Activated CD4-positive, alpha-beta T cell treated with anti-CD3 and anti-CD28 coated beads for 1 hour (primary cell): ENCODE measurements at regions not wholly inside any gene's neighbourhood (a gene's known extent, or its start where the extent isn't known, plus 50 kb on each side); places are given as distances from the start of the nearest gene placed in this dataset.
A peak's percentile ranks its signal among the peaks of the same experiment; 100 is the strongest.
"Not testable (repeated sequence)": the region's sequence is repeated elsewhere in the genome, so short reads cannot be mapped to it uniquely, and the experiment has no call there.

Experiments used
- DNase-seq: peaks from one replicate; pipeline ENCODE4 v3.0.0-alpha.2; 2020

DNA sequence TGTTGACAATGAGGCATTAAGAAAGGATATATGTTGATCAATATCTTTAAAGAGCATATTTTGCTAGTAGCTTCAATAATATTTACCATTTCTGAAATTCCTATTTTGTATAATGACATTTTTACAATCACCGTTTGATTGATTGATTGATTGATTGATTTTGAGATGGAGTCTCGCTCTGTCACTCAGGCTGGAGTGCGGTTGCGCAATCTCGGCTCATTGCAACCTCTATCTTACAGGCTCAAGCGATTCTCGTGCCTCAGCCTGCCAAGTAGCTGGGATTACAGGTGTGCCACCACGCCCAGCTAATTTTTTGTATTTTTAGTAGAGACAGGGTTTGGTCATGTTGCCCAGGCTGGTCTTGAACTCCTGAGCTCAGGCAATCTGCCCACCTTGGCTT, 150.9 kb upstream of the TEX13D start:
- not testable (repeated sequence) for DNase-seq

DNA sequence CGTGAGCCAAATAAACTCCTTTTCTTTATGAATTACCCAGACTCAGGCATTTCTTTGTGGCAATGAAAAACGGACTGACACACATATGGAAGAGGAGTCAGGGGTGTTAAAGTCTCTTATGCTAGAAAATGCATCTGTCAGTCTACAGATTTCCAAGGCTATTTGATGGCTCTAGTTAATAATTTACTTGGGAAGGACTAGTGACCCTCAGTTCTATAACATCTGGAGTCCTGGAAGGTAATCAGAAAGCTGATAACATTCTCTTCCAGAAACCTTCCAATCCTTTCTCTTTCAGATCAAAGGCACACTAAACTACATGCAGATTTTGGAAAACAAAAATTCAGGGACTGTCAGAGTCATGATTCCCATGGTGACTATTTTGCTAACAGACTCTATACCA, 142.0 kb upstream of the TEX13D start:
- DNase-seq = no peak

DNA sequence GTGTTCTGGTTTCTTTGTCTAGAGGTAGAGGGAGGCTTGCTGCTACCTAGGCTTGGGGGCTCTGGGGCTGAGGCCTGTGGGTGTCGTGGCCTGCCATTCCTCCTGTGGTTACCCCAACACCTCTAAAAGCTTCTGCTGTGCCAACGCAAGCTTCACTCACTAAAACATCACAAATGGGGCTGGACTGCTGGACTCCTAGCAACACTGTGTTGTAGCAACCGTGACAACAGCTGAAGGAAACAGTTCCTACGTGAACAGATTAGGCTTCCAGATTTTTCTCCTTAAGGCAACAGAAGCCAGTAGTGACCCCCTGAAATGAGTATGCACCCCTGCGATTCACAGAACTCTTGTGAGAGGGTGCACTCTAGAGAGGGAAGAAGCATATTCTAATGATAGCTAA, 138.3 kb upstream of the TEX13D start:
- no peak for DNase-seq

DNA sequence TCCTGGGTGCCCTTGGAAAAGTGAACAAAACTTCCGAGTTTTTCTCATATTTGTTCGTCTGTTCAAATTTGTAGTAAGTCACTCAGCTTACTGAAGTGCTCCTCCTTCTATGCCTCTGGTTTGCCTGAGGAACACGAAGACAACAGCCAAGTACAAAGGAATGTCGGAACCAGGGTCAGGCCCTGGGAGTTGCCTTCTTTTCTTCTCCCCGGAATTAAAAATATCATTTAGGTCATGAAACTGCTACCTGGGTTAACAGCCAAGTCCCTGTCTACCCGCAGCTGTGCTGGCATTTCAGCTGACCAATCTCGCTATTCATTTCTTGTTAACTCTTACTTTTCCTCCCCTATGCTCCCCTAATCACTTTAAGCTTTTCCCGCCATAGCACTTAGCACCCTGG, 137.6 kb upstream of the TEX13D start:
- DNase-seq = no peak

DNA sequence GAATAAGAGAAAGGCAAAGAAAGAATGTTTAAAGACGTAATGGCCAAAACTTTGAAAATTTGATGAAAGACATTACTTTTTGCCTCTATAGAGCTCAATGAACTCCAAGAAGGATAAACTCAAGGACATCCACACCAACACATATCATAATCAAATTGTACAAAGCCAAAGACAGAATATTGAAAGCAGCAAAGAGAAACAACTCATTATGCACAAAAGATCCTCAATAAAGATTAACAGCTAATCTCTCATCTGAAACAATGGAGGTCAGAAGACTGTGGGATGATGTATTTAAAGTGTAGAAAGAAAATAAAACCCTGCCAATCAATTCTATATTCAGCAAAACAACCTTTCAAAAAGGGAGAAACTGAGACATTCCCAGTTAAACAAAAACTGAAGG, 129.1 kb upstream of the TEX13D start:
- DNase-seq = no peak

DNA sequence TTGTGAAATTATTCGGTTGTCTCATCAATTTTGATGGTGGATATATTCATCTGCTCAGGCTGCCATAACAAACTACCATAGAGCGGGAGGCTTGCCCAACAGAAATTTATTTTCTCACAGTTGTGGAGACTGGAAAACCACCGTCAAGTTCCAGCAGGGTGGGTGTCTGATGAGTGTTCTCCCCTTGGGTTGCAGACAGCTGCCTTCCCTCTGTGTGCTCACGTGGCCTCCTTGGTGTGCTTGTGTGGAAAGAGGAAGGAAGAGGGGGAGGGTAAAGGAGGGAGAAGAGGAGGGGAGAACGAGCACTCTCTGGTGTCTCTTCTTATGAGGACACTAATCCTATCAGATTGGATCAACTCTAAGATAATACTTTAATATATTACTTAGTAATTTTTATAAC, 123.8 kb upstream of the TEX13D start:
- no peak for DNase-seq

DNA sequence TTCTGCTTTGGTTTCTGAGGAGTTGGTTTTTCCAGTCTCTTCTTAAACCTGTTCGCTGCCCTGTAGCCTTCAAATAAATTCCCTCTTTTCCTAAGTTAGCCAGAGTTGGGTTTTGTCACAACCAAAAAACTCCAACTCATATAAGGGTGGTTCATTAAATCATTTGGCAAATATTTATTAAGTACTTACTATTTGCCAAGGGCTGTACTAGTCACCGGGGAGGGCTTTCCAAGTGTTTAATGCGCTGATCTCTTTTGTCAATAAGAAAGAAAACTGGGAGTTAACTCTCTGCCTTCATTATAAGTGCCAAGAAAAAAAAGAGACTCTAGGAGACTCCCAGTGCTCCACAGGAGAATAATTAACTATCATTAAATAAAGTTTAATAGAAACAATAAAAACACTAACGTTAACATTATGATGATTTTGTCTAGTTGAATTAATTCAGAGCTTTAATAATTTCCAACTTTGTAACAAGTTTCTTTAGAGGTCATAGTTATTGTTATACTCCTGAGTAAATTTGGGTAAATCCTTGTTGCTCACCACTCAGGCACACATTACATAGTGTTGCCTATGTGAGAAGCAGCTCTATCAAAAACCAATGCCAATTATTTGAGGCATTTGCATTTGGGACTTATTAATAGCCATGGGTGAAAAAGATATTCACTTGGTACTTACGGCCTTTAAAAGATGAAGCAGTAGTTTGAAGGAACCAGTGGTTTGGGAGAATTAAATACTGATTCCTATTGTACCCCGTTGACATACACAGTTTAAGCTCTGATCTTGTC, 122.5 kb upstream of the TEX13D start:
- no peak for DNase-seq

DNA sequence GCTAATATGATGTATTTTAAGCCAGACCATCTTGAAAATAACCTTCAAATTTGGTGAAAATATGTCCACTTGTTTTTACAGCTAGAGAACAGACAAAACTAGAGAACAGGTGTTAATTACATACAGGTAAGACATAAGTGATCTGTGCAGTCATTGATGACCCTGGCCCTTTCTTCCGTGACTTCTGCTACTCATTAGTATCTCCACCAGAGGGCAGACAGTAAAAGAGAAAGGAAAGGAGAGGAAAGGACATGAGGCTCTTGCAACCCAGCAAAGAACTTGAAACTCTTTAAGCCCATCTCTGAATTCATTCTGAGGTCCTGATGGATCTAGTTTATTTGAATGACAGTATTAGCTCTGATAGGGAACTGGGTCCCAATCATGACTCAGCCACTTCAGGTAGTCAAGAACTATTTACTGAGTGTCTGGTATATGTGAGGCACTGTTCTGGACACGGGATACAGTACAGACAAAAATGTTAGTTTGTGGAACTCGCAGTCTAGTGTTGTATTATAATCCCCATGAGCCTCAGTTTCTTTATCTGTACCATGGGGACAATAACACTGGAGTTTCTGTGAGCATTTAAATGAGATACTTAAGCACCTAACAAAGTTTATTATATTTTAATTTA, 121.0 kb upstream of the TEX13D start:
- DNase-seq = no peak

DNA sequence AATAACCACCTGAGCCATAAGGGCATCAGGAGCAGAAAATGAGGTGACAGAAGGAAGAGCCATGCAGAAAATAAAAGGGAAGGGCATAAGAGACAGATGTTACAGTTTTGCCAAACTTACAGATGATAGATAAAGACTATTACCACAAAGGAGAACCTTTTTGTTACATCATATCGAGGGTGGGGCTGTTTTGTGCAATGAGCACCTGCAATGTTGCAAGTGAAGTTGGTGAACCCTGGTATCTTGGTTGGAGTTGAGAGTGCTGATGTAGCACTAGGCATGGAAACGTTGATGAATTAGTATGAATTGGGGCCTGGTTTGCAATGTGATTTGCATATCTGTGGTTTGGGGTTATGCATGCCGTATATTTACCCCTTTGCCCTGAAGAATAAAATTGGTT, 119.8 kb upstream of the TEX13D start:
- no peak for DNase-seq

DNA sequence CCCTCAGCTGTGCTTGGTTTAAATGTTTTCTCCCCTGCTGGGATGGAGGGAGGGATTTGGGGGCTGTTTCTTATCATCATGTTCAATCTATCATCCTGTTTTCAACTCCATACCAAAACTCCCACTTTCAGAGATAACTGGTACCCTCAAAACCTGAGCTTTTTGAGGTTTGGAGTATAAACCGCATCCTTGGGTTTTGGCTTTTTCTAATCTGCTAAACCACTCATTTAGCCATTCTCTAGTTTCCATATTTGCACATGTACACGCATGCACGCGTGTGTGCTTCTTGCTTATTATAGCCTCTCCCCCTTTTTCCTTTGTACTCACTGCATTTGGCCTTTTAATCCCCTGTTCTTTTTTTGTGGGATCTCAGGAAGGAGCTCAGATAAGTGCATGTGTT, 116.7 kb upstream of the TEX13D start:
- no peak for DNase-seq

DNA sequence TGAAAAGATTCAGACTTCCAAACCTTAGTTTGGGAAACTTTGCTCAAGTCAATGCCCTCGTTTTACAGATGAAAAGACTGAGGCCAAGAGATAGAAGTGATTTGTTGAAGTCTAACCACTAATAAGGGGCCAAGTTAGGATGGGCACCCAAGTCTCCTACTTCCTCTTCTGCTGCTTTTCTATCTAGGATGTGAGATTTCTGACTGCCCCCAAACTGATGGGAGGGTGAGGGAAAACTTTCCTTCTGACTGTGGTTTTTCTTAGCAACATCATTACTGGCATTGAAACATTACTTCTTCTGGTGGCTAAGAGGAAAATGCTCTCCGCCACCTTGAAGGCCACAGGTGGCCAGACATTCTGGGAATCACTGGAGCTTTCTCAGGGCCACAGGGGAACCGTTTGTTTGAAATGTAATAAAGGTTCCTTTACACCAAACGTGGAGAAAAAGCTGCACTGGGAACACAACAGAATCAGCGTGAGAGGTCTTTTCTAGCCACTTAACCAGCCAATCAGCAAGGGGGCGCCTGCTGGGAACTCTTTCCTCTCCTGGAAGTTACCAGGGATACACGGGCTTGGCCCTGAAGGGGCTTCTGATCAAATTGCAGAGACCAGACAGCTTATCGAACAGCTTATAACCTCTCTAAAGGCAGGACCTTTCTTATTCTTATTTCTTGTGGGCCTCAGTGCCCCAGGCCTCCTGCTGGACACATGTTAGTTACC, 115.9 kb upstream of the TEX13D start:
- DNase-seq = no peak

DNA sequence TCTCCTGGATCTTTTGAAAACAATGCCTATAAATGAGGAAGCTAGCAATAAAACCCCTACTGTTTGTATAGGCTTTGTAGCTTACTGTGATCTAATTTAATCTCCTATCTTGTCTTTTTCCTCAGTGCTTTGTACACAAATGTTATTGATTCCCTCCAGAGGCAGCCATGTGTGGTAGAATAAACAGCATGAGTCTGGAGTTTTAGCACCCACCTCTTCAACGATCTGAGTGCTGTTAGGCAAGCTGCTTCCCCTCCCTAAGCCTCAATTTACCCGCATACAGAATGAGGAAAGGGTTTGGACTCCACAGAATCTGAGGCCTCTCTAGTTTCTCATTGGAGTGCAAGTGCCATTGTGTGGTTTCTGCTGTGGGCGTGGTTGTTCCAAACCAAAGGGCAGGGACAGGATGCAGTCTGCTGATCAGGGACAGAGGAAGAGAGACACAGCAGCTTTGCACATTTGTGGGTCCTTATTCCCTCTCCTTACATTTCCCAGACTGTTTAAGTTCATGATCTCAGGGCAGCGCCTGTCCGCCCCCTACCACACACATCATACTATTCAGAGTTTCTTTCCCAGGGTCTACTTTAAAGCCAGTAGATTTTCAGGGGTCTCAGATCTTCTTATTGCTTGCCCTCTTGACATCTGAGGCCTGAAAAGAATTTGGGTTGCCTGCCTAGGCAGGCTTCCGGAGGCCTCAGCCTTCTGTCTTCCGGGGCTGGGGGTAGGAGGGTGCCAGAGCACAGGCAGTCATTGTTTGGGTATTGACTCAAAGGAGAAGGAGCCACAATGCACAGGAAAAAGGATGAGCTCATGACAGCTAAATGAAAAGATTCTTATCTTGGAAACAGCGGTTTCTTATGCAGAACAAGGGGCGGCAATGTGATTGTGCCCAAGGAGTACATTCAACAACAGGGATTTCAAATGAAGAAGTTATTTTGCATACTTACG, 114.9 kb upstream of the TEX13D start:
- peak; percentile 35 for DNase-seq

DNA sequence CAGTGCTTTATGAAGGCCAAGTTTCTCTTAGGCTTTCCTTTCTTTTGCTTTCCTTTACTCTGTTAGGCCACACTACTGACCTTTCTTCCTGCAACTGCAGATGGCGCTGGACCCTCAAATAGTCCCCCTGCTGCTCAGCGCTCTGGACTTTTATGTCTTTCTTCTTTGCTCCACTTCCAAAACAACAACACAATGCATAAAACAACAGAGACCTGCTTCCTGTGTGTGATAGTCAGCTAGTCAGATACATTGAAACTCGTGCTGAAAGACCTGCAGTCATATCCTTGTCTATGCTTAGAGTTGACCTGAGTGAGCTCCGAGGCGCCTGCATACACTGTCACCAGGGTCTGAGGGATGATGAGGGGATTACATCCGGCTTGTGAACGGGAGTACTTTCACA, 108.9 kb upstream of the TEX13D start:
- no peak for DNase-seq

DNA sequence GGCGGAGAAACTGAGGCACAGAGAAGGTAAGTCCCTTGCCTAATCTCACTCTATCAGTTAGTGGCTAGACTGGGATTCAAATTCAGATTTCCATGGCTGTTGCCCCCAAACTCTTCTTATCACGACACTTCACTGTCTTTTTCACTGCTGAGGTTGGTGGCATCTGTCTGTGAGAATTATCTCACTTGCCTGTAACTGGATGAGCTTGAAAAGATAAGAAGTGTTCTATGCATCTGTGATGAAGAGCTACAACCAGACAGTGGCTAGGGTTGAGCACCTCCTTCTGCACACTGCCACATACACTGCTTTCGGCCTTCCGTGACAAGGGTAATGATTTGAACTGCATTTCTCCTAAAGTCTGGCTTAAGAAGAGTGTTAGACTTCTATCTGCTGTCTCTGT, 107.9 kb upstream of the TEX13D start:
- no peak for DNase-seq

DNA sequence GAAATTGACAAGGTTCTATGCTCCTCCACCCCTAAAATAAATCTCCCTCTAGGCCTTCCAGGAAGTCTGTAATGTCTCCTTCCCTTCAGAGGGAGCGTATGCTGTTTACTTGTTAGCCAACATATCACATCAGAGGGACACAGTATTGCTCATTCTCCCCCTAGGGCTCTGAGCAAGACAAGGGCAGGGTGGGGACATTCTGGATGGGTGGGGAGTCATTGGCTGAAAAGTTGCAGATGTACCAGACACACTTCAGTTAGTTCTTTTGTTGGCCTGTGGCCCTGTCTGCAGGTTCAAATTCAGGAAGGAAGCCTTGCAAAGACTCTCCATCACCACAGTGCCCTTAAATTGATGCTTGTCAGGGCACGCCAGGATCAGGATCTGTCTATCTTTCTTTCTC, 106.3 kb upstream of the TEX13D start:
- DNase-seq = no peak

DNA sequence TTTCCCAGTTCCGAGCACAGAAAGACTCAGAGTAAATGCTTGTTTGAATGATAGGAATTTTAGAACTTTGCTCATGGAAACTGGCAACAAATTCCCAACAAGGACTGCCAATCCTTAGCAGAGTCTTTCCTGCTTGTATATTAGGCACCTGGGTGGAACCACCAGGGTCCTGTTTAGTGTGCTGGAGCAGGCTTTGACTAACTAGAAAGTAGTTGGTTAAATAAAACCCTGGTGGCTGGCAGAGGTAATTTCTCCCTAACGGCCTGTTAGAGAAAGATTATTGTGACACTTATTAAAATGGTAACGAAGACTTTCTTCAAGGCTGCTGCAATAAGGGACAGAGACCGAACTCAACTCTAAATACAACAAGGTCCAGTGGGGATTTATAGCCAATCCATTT, 103.6 kb upstream of the TEX13D start:
- no peak for DNase-seq

DNA sequence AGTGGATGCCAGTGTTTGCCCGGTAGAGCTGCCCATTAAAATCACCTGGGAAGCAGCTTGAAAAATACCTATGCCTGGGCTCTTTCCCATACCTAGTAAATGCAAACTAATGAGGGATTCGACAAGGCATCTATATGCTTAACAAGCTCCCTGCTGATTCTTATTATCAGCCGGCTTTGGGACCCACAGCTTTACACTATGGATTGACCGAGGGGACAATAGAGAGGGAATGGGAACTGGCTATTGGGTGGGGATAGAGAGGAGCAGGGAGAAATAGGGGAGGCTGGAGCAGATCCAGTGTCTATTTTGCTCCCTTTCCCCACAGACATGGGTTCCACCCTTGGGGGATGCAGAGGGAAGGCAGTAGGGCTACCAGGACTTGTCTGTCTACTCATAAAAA, 103.1 kb upstream of the TEX13D start:
- DNase-seq = no peak

DNA sequence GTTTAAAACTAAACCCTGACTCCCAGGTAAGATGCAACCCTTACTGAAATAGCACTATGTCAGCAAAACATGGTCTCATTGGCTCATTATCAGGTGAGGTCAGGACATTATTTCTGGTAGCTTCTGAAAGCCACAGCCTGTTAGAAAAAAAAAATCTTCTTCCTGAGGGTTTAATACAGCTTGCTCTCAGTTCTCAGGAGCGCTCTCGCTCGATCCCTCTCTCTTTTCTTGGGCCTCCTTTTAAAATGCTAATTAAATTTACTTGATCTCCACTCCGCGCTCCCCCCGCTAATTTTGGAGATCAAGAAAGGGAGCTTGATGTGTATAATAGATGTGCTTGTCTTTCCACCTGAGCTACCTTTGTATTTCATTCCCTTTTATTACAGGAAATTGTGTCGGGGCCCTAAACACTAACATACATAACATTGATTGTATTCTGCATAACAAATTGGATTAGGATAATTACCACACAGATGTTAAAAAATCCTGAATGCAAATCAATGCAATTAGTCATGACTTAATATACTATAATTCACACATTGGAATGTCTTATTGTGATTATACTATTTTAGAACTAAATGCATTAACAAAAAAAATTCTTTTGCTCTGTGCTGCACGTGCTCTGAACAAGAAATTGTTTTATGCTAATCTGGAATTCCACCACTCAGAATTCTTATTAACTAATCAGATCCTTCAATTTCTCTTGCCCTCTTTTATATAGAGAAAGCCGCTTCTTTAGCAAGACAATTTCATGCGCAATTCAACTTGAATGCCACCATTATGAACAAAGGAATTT, 101.6 kb upstream of the TEX13D start:
- DNase-seq = no peak

DNA sequence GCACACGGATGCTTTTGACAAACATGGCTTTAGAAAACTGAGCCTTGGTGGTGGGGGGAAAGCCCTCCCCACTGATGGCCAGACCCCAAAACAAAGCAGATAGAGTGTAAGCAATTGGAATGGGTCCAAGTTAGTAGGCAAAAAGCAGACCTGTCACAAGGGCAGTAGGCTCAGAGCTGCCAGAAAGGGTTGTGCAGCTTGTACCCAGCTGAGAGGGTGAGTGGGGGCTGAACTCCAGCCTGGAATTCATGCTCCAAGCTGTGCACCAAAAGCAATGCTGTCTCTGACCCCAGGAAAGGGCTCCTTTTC, 101.1 kb upstream of the TEX13D start:
- no peak for DNase-seq

DNA sequence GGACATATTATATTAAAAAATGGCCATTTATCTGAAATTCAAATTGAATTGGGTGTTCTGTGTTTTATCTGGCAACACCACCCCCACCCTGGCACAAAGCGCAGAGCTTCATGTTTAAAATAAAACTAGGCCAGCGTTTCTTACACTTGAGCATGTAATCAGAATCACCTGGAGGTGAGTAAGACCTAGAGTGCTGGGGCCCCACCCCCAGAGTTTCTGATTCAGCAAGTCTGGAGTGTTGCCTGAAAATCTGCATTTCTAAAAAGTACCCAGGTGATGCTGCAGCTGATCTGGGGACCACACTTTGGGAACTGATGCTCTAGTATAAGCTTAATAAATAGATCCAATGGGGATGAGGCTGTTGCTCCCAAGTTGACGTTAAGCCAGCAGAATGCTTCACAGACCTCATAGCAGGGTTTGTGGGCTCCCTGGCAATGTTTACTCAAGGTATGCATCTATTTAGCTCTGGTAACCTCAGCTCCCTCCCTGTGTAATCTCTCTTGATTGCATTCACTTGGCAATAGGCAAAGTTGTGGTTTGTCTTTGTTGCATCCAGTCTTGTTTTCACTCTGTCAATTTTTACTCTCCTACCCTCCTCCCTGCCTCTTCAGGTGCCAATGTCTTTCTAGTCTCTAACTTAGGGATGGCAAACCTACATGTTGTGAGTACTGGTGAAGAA, 99.8 kb upstream of the TEX13D start:
- no peak for DNase-seq

DNA sequence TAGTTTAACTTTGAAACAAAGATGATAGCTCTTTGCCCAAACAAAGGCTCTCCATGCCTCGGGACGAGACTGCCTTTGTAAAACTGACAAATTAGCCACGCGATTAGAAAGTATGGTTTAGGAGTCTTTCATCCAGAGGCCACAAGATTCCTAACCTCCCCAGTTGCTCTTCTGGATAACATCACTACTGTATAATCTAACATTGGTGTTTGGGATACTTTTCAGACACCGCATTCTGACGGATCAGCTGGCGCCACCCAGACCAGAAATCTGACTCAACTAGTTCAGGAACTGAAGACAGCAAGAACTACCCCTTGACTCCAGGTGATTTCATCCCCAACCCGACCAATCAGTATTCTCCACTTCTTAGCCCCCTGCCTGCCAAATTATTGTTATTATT, 98.1 kb upstream of the TEX13D start:
- DNase-seq = no peak

DNA sequence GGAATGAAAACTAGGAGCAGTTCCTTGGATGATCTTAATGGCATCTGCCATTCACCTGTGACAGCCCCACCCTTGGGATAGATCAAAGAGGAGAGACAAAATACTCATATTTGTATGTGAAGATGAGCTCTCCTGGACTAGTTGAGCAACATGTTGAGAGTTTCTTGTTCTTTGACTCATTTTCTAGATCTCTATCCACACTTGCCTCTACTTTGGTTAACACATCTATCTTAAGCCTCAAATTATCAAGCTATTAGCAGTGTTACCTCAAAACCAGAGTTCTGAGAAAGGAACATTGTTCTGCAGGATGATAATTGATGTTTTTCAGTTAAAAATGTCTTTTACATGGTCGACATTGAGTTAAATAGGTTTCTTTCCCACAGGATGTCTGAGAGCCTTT, 94.2 kb upstream of the TEX13D start:
- no peak for DNase-seq
